A549 (cell line): ENCODE measurements at regions not wholly inside any gene's neighbourhood (a gene's known extent, or its start where the extent isn't known, plus 50 kb on each side); places are given as distances from the start of the nearest gene placed in this dataset.

Experiments
- ATAC-seq, 2 experiments: fragments of 200-7000 bp in 1 of 2; fragments of >200 bp in 1 of 2; cut with Nextera tagmentation in 1 of 2; cut with Tn5 transposase in 1 of 2; 3 replicates each; pipeline versions ENCODE4 v1.8.0 to v1.9.1; 2018 to 2020; ENCODE audit warnings: mild to moderate bottlenecking in 1 of 2, moderate library complexity in 1 of 2
- CTCF ChIA-PET: fragments of 300-600 bp; sonication (Branson Sonifier 250); formaldehyde crosslinking; extraction: SDS; loops from one replicate; lab custom pipeline; 2021; ENCODE audit warnings: antibody characterized with exemption, inconsistent platforms; lab: Yijun Ruan, JAX
- POLR2A ChIA-PET: fragments of 350-600 bp; formaldehyde crosslinking; extraction: SDS; loops from one replicate; lab custom pipeline; 2021; ENCODE audit warnings: antibody characterized with exemption, inconsistent platforms; lab: Yijun Ruan, JAX
- DNase-seq, 2 experiments: peaks; one replicate each; pipeline versions ENCODE4 v3.0.0 to v3.0.0-alpha.2; 2011 to 2016; ENCODE audit warnings: low read depth in 1 of 2, low spot score in 1 of 2
- FAIRE-seq: peaks from 2 replicates; lab custom pipeline; 2011; peaks lifted over from hg19 to GRCh38; lab: Jason Lieb, UNC
- H3K27ac ChIP-seq, 2 experiments: fragments of >200 bp; sonication (Bioruptor Twin); formaldehyde crosslinking; 3 replicates each; pipeline ENCODE4 v1.5.1; 2016 to 2017
- H3K4me1 ChIP-seq: fragments of >200 bp; sonication (Bioruptor Twin); formaldehyde crosslinking; 3 replicates; pipeline ENCODE4 v1.6.1; 2016
- H3K4me2 ChIP-seq: fragments of >200 bp; sonication (Bioruptor Twin); formaldehyde crosslinking; 3 replicates; pipeline ENCODE4 v1.6.1; 2016
- H3K4me3 ChIP-seq: fragments of >200 bp; sonication (Bioruptor Twin); formaldehyde crosslinking; 3 replicates; pipeline ENCODE4 v1.5.1; 2016
- H3K9me3 ChIP-seq: fragments of >200 bp; sonication (Bioruptor Twin); formaldehyde crosslinking; 3 replicates; pipeline ENCODE4 v1.6.1; 2016
- BHLHE40 ChIP-seq: IDR thresholded peaks from 2 replicates; pipeline ENCODE4 v1.6.1; 2012; ENCODE audit warnings: low read depth, low read length, inconsistent platforms
- CBX2 ChIP-seq: fragments of 200-600 bp; sonication (generic); IDR thresholded peaks from 2 replicates; pipeline ENCODE4 v1.6.1; 2016; ENCODE audit warnings: low read depth, mild to moderate bottlenecking, borderline replicate concordance
- CBX8 ChIP-seq: fragments of 200-600 bp; sonication (generic); IDR thresholded peaks from 2 replicates; pipeline ENCODE4 v1.6.1; 2016
- CEBPB ChIP-seq, 2 experiments: fragments of >200 bp in 1 of 2; sonication (Bioruptor Twin) in 1 of 2; formaldehyde crosslinking in 1 of 2; IDR thresholded peaks; 2 replicates each; pipeline ENCODE4 v1.6.1; 2012 to 2016
- EHF ChIP-seq: fragments of 250-450 bp; sonication (Bioruptor Pico); IDR thresholded peaks from 2 replicates; pipeline ENCODE4 v1.5.0; 2020; ENCODE audit warnings: mild to moderate bottlenecking
- ESRRA ChIP-seq: fragments of 150-350 bp; IDR thresholded peaks from 2 replicates; pipeline ENCODE4 v1.6.1; 2014; ENCODE audit warnings: mild to moderate bottlenecking, low read length, borderline replicate concordance
- HDAC2 ChIP-seq: fragments of 200-600 bp; sonication (generic); IDR thresholded peaks from 2 replicates; pipeline ENCODE4 v1.6.1; 2016
- JUN ChIP-seq, 2 experiments: fragments of >200 bp; sonication (Bioruptor Twin); formaldehyde crosslinking; IDR thresholded peaks; 2 replicates in 1 of 2; 3 replicates in 1 of 2; pipeline ENCODE4 v1.6.1; 2016 to 2017
- KDM1A ChIP-seq: fragments of 200-600 bp; sonication (generic); IDR thresholded peaks from 2 replicates; pipeline ENCODE4 v1.6.1; 2016; ENCODE audit warnings: low read depth, mild to moderate bottlenecking
- MAFK ChIP-seq: fragments of 450-650 bp; IDR thresholded peaks from 2 replicates; pipeline ENCODE4 v1.6.1; 2014; ENCODE audit not compliant: partially characterized antibody
- MAZ ChIP-seq: fragments of 150-350 bp; IDR thresholded peaks from 2 replicates; pipeline ENCODE4 v1.6.1; 2014; ENCODE audit warnings: antibody characterized with exemption, low read depth, low read length, borderline replicate concordance
- RAD21 ChIP-seq, 2 experiments: fragments of >200 bp in 1 of 2; sonication (Bioruptor Twin) in 1 of 2; formaldehyde crosslinking in 1 of 2; IDR thresholded peaks in 1 of 2; conservative IDR thresholded peaks in 1 of 2; 2 replicates in 1 of 2; 3 replicates in 1 of 2; pipeline ENCODE4 v1.6.1; 2012 to 2018; ENCODE audit warnings: inconsistent platforms in 1 of 2
- RARB ChIP-seq: fragments of 250-450 bp; sonication (Bioruptor Pico); IDR thresholded peaks from 2 replicates; pipeline ENCODE4 v1.8.0; 2021; ENCODE audit warnings: mild to moderate bottlenecking, moderate library complexity
- SMC3 ChIP-seq: fragments of >200 bp; sonication (Bioruptor Twin); formaldehyde crosslinking; IDR thresholded peaks from 3 replicates; pipeline ENCODE4 v1.6.1; 2018; ENCODE audit warnings: inconsistent platforms
- SREBF2 ChIP-seq: fragments of 450-650 bp; IDR thresholded peaks from 2 replicates; pipeline ENCODE4 v1.6.1; 2014; ENCODE audit warnings: mild to moderate bottlenecking, moderate library complexity
- TP53 ChIP-seq: fragments of 250-450 bp; sonication (Bioruptor Pico); IDR thresholded peaks from 2 replicates; pipeline ENCODE4 v1.5.0; 2021; ENCODE audit warnings: mild to moderate bottlenecking, moderate library complexity
- ZFP36 ChIP-seq: fragments of 450-650 bp; IDR thresholded peaks from 2 replicates; pipeline ENCODE4 v1.6.1; 2014; ENCODE audit warnings: borderline replicate concordance; ENCODE audit not compliant: partially characterized antibody
- whole genome bisulfite sequencing: methylation state at CpG from one replicate; pipeline ENCODE4 v1.1.6; 2017; ENCODE audit errors: missing lambda C conversion rate; 5-methylcytosine and 5-hydroxymethylcytosine counted together
- TF ChIP-seq, protein P1 (sequence below): IDR thresholded peaks from 2 replicates; pipeline ENCODE4 v1.6.1; 2012
- TF ChIP-seq, protein P2 (sequence below): fragments of >200 bp; sonication (Bioruptor Twin); formaldehyde crosslinking; IDR thresholded peaks from 2 replicates; pipeline ENCODE4 v1.6.1; 2016
- TF ChIP-seq, protein P3 (sequence below): fragments of >200 bp; sonication (Bioruptor Twin); formaldehyde crosslinking; IDR thresholded peaks from 3 replicates; pipeline ENCODE4 v1.5.1; 2016
- TF ChIP-seq, protein P4 (sequence below): IDR thresholded peaks from 2 replicates; pipeline ENCODE4 v1.6.1; 2012; ENCODE audit warnings: low read depth, borderline replicate concordance
- TF ChIP-seq, protein P5 (sequence below): fragments of 250-450 bp; sonication (Bioruptor Pico); IDR thresholded peaks from 2 replicates; pipeline ENCODE4 v1.5.0; 2020; ENCODE audit warnings: low read depth, mild to moderate bottlenecking, moderate library complexity

DNA sequence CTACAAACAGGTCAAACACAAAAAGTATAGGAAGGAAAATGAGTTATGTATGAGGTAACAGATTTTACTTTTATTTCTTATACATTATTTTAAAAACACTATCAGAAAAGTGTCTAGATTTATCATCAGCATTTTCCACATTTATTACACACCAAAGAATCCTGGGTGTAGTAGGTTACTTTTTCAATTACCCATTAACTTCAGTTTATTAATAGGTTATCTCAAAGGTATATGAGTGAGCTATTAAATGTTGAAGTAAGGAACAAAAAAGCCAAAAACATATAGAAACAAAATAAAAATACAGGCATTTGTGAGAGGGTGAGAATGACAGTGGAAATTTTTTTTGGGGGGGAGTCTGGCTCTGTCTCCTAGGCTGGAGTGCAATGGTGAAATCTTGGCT lies 150.5 kb downstream of the SIM1 start:
- no peak overlapping the region for H3K27ac ChIP-seq
- FAIRE-seq, result no peak
- no peak for DNase-seq
- CTCF ChIA-PET, result no interaction called here
- H3K4me3 ChIP-seq, result no peak overlapping the region
- ATAC-seq, result no peak
- H3K4me2 ChIP-seq, result no peak overlapping the region
- TF ChIP-seq HDAC2 (no peak), ESRRA (no peak), TP53 (CRISPR knock-in tag) (no peak), CBX8 (no peak), RAD21 (conservative IDR thresholded peaks at IDR 0.05 in 1 of 2, IDR thresholded peaks at IDR 0.05 in 1 of 2) (no peak), JUN (IDR thresholded peaks at IDR 0.05) (no peak), BHLHE40 (no peak), RARB (CRISPR knock-in tag) (no peak), MAZ (no peak), SMC3 (no peak), MAFK (no peak), EHF (CRISPR knock-in tag) (no peak), ZFP36 (no peak), KDM1A (no peak), SREBF2 (no peak)
- TF ChIP-seq, protein P1, sequence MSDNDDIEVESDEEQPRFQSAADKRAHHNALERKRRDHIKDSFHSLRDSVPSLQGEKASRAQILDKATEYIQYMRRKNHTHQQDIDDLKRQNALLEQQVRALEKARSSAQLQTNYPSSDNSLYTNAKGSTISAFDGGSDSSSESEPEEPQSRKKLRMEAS, result no peak
- TF ChIP-seq, protein P2, sequence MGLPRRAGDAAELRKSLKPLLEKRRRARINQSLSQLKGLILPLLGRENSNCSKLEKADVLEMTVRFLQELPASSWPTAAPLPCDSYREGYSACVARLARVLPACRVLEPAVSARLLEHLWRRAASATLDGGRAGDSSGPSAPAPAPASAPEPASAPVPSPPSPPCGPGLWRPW, result no peak
- TF ChIP-seq, protein P3, sequence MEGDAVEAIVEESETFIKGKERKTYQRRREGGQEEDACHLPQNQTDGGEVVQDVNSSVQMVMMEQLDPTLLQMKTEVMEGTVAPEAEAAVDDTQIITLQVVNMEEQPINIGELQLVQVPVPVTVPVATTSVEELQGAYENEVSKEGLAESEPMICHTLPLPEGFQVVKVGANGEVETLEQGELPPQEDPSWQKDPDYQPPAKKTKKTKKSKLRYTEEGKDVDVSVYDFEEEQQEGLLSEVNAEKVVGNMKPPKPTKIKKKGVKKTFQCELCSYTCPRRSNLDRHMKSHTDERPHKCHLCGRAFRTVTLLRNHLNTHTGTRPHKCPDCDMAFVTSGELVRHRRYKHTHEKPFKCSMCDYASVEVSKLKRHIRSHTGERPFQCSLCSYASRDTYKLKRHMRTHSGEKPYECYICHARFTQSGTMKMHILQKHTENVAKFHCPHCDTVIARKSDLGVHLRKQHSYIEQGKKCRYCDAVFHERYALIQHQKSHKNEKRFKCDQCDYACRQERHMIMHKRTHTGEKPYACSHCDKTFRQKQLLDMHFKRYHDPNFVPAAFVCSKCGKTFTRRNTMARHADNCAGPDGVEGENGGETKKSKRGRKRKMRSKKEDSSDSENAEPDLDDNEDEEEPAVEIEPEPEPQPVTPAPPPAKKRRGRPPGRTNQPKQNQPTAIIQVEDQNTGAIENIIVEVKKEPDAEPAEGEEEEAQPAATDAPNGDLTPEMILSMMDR, result no peak
- TF ChIP-seq, protein P4, sequence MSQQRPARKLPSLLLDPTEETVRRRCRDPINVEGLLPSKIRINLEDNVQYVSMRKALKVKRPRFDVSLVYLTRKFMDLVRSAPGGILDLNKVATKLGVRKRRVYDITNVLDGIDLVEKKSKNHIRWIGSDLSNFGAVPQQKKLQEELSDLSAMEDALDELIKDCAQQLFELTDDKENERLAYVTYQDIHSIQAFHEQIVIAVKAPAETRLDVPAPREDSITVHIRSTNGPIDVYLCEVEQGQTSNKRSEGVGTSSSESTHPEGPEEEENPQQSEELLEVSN, result no peak
- TF ChIP-seq, protein P5, sequence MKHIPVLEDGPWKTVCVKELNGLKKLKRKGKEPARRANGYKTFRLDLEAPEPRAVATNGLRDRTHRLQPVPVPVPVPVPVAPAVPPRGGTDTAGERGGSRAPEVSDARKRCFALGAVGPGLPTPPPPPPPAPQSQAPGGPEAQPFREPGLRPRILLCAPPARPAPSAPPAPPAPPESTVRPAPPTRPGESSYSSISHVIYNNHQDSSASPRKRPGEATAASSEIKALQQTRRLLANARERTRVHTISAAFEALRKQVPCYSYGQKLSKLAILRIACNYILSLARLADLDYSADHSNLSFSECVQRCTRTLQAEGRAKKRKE, result no peak
- POLR2A ChIA-PET, result no interaction called here
- no peaks in the 10 kb centered on the region for H3K9me3 ChIP-seq
- peaks cover 9% of the 10 kb centered on the region for H3K4me1 ChIP-seq

DNA sequence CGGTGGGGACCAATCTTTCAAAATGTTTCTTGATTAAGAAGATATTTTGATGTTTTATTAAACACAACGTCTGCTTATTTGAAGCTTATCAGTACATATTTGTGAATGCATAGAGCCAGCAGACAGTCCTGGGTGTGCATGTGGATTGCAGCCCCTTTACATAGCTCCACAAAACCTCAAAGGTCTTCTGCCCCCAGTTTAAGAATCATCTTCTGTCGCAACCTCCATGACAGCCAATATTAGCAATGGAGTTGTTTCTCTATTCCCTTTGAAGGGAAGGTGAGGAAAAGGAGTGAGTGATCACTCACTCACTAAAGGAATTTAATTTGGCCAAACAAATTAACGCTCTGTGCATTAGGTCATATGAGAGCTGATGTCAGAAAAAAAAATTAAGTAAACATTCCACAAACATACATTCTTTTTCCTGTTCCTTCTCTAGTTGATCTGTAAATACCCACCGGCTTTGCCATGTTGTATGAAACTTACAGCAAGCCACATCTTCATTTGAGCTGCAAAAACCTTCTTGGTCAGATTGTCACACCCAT lies 152.9 kb downstream of the SIM1 start:
- H3K4me3 ChIP-seq, result no peak overlapping the region
- ChIA-PET CTCF (no interaction called here), POLR2A (no interaction called here)
- TF ChIP-seq CEBPB (IDR thresholded peaks at IDR 0.05) (peak in 1 of 2 experiments; percentile 44; a peak in 1 of 4 replicates), EHF (CRISPR knock-in tag) (no peak)
- ATAC-seq (no peak), FAIRE-seq (no peak), DNase-seq (no peak)
- peak overlapping the region; percentile 39; the same call in 2 of the 3 replicates for H3K4me2 ChIP-seq
- H3K27ac ChIP-seq, result 0 out of 6 replicates have a peak overlapping the region, but pooled peaks of 1 of the 2 experiments have one; percentile 38
- H3K9me3 ChIP-seq, result no peaks in the 10 kb centered on the region
- H3K4me1 ChIP-seq, result peaks cover 9% of the 10 kb centered on the region
- 45% methylated on average over 5 of the region's 5 CpGs for WGBS

DNA sequence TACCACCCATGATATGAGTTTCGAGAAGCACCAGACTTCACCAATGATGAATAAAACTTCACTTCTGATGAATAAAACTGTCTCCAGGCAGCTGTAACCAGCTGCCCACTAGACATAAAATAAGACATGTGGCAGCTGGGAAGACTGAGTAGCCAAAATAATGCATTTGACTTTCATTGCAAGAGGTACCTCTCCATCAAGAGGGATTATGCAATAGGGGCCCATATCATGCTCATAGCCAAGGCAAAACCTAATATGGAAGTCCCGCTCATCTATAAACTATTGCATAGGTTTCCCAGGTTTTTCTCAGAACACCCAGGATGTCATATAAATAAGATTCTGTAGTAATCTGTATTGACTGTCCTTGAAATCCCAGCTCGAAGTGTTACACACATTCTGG lies 155.5 kb downstream of the SIM1 start:
- FAIRE-seq, result no peak
- TF ChIP-seq CBX2, result no peak
- no peak overlapping the region for H3K4me2 ChIP-seq

More for the DNA sequence above, 155.5 kb downstream of the SIM1 start:
- ATAC-seq (no peak), DNase-seq (no peak)
- Histone ChIP-seq H3K4me3 (no peak overlapping the region), H3K9me3 (no peaks in the 10 kb centered on the region), H3K27ac (no peak overlapping the region), H3K4me1 (peaks cover 22% of the 10 kb centered on the region)
- ChIA-PET POLR2A (no interaction called here), CTCF (interaction anchor here (1.0 kb wide), 1 partner anchor 10 kb away, joined by 3 read pairs; no protein-coding TSS in a partner anchor)
- WGBS, result 94% methylated on average over 3 of the region's 3 CpGs
